Mesothelial cell of epicardium (in vitro differentiated cells): ENCODE measurements at regions not wholly inside any gene's neighbourhood (a gene's known extent, or its start where the extent isn't known, plus 50 kb on each side); places are given as distances from the start of the nearest gene placed in this dataset.

Experiments used
- DNase-seq, 2 experiments: peaks; one replicate each; pipeline ENCODE4 v3.0.0; 2021; ENCODE audit warnings: low spot score in 2 of 2; ENCODE audit not compliant: unreplicated experiment in 2 of 2
- H3K27ac Mint-ChIP-seq: 2 replicates; pipeline ENCODE4 v1.8.0; 2021; ENCODE audit warnings: mixed read lengths
- H3K27me3 Mint-ChIP-seq: 2 replicates; pipeline ENCODE4 v1.8.0; 2021; ENCODE audit warnings: low read depth, mixed read lengths
- H3K36me3 Mint-ChIP-seq: 2 replicates; pipeline ENCODE4 v1.8.0; 2021; ENCODE audit warnings: mixed read lengths
- H3K4me1 Mint-ChIP-seq: 2 replicates; pipeline ENCODE4 v1.8.0; 2021; ENCODE audit warnings: mixed read lengths
- H3K4me3 Mint-ChIP-seq: 2 replicates; pipeline ENCODE4 v1.8.0; 2021; ENCODE audit warnings: mild to moderate bottlenecking, moderate library complexity, mixed read lengths
- H3K9me3 Mint-ChIP-seq: 2 replicates; pipeline ENCODE4 v1.8.0; 2021; ENCODE audit warnings: mixed read lengths
- CTCF ChIP-seq: fragments of 200-600 bp; sonication (generic); IDR thresholded peaks from one replicate; pipeline ENCODE4 v1.5.0; 2021; ENCODE audit warnings: antibody characterized with exemption; ENCODE audit not compliant: unreplicated experiment

- TF ChIP-seq CTCF: no peak
- Mint-ChIP-seq H3K27ac (no peak overlapping the region), H3K4me1 (peaks cover 4% of the 10 kb centered on the region), H3K36me3 (no peaks in the 10 kb centered on the region), H3K9me3 (no peaks in the 10 kb centered on the region), H3K27me3 (peaks cover 32% of the 10 kb centered on the region), H3K4me3 (no peak overlapping the region)
- no peak for DNase-seq
These were observed 521.0 kb upstream of the CFAP20DC start for GRCh38 chr3:59570806-59571205.

- H3K36me3 Mint-ChIP-seq: no peaks in the 10 kb centered on the region
- no peak overlapping the region for H3K27ac Mint-ChIP-seq
- H3K27me3 Mint-ChIP-seq: peaks cover 32% of the 10 kb centered on the region
- peaks cover 4% of the 10 kb centered on the region for H3K4me1 Mint-ChIP-seq
- no peaks in the 10 kb centered on the region for H3K9me3 Mint-ChIP-seq
- no peak for DNase-seq
- no peak for TF ChIP-seq CTCF
- no peak overlapping the region for H3K4me3 Mint-ChIP-seq
These were observed 517.8 kb upstream of the CFAP20DC start for GRCh38 chr3:59567661-59568060.

GRCh38 chr3:59566481-59566975, 516.7 kb upstream of the CFAP20DC start:
- no peak overlapping the region for H3K27ac Mint-ChIP-seq
- H3K27me3 Mint-ChIP-seq: peaks cover 30% of the 10 kb centered on the region
- no peak for TF ChIP-seq CTCF
- no peak for DNase-seq
- no peak overlapping the region for H3K4me3 Mint-ChIP-seq
- peaks cover 4% of the 10 kb centered on the region for H3K4me1 Mint-ChIP-seq
- no peaks in the 10 kb centered on the region for H3K36me3 Mint-ChIP-seq
- no peaks in the 10 kb centered on the region for H3K9me3 Mint-ChIP-seq

GRCh38 chr3:59565125-59565524, 515.3 kb upstream of the CFAP20DC start:
- Mint-ChIP-seq H3K4me3 (no peak overlapping the region), H3K27ac (no peak overlapping the region), H3K36me3 (no peaks in the 10 kb centered on the region), H3K4me1 (peaks cover 4% of the 10 kb centered on the region), H3K27me3 (peaks cover 22% of the 10 kb centered on the region), H3K9me3 (no peaks in the 10 kb centered on the region)
- no peak for DNase-seq
- TF ChIP-seq CTCF: no peak

GRCh38 chr3:59563966-59564365, 514.1 kb upstream of the CFAP20DC start:
- H3K4me3 Mint-ChIP-seq: no peak overlapping the region
- no peak for TF ChIP-seq CTCF
- DNase-seq: no peak
- no peak overlapping the region for H3K27ac Mint-ChIP-seq
- no peaks in the 10 kb centered on the region for H3K36me3 Mint-ChIP-seq
- peaks cover 16% of the 10 kb centered on the region for H3K27me3 Mint-ChIP-seq
- no peaks in the 10 kb centered on the region for H3K9me3 Mint-ChIP-seq
- H3K4me1 Mint-ChIP-seq: peaks cover 4% of the 10 kb centered on the region

GRCh38 chr3:59563072-59563605, 513.3 kb upstream of the CFAP20DC start:
- H3K27me3 Mint-ChIP-seq: peaks cover 13% of the 10 kb centered on the region
- no peak overlapping the region for H3K27ac Mint-ChIP-seq
- TF ChIP-seq CTCF: no peak
- no peaks in the 10 kb centered on the region for H3K9me3 Mint-ChIP-seq
- DNase-seq: no peak
- no peaks in the 10 kb centered on the region for H3K36me3 Mint-ChIP-seq
- H3K4me3 Mint-ChIP-seq: no peak overlapping the region
- H3K4me1 Mint-ChIP-seq: peaks cover 4% of the 10 kb centered on the region
